Smooth muscle cell of the brain vasculature (primary cell): ENCODE measurements at regions not wholly inside any gene's neighbourhood (a gene's known extent, or its start where the extent isn't known, plus 50 kb on each side); places are given as distances from the start of the nearest gene placed in this dataset.

Experiments
- DNase-seq: peaks from one replicate; pipeline ENCODE4 v3.0.0-alpha.2; 2012; ENCODE audit warnings: low read depth, low spot score

- DNase-seq, result no peak
Measured at GRCh38 chr16:85173981-85174751, 61.9 kb upstream of the CIBAR2 start.

GRCh38 chr16:85174871-85175723, 62.8 kb upstream of the CIBAR2 start:
- no peak for DNase-seq

GRCh38 chr16:85175724-85176233, 63.5 kb upstream of the CIBAR2 start:
- DNase-seq, result no peak

GRCh38 chr16:85176541-85177447, 64.5 kb upstream of the CIBAR2 start:
- no peak for DNase-seq

GRCh38 chr16:85177448-85177846, 65.2 kb upstream of the CIBAR2 start:
- DNase-seq, result no peak

- no peak for DNase-seq
Measured at GRCh38 chr16:85178006-85178591, 65.8 kb upstream of the CIBAR2 start.

- no peak for DNase-seq
Measured at GRCh38 chr16:85178596-85178995, 66.3 kb upstream of the CIBAR2 start.

- no peak for DNase-seq
Measured at GRCh38 chr16:85179344-85180046, 67.2 kb upstream of the CIBAR2 start.

- DNase-seq, result no peak
Measured at GRCh38 chr16:85180047-85180826, 68.0 kb upstream of the CIBAR2 start.

GRCh38 chr16:85180827-85181738, 68.8 kb upstream of the CIBAR2 start:
- DNase-seq, result no peak

- DNase-seq, result no peak
Measured at GRCh38 chr16:85181739-85182129, 69.5 kb upstream of the CIBAR2 start.

GRCh38 chr16:85182286-85182685, 70.0 kb upstream of the CIBAR2 start:
- DNase-seq, result no peak

GRCh38 chr16:85182774-85183173, 70.5 kb upstream of the CIBAR2 start:
- no peak for DNase-seq

GRCh38 chr16:85183564-85183963, 71.3 kb upstream of the CIBAR2 start:
- DNase-seq, result no peak

GRCh38 chr16:85184404-85184803, 72.1 kb upstream of the CIBAR2 start:
- no peak for DNase-seq

GRCh38 chr16:85185303-85186100, 73.2 kb upstream of the CIBAR2 start:
- no peak for DNase-seq

GRCh38 chr16:85187002-85187401, 74.7 kb upstream of the CIBAR2 start:
- DNase-seq, result no peak

- no peak for DNase-seq
Measured at GRCh38 chr16:85187447-85187846, 75.2 kb upstream of the CIBAR2 start.
